ENCODE measurements at regions not wholly inside any gene's neighbourhood (a gene's known extent, or its start where the extent isn't known, plus 50 kb on each side); places are given as distances from the start of the nearest gene placed in this dataset.

GRCh38 chr2:134110532-134110931 lies 143.3 kb upstream of the MGAT5 start:
- no peak for TF ChIP-seq ARNT (IDR thresholded peaks at IDR 0.05)
- TF ChIP-seq BHLHE40 (IDR thresholded peaks at IDR 0.05; ENCODE audit: borderline replicate concordance): no peak
